ENCODE measurements at regions not wholly inside any gene's neighbourhood (a gene's known extent, or its start where the extent isn't known, plus 50 kb on each side); places are given as distances from the start of the nearest gene placed in this dataset.
"Not testable (repeated sequence)": the region's sequence is repeated elsewhere in the genome, so short reads cannot be mapped to it uniquely, and the experiment has no call there.

DNA sequence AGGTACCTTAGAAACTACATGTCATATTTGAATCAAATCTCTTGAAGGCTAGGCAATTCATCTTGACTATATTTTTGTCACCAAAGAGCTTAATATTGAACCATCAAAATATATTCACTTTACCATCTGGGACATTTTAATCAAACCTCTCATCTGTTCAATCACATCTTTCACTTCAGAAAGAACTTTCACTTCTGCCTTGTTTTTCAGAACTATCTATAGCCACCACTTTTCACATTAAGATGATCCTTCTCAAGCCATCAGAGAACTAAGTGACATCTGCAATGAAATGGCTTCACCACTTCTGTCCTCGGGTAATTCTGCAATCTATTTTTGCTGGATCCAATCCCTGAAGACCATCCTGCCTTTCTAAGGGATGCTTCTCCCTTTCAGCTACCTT is 57.8 kb downstream of the OR2B2 start:
- DNase-seq (ENCODE audit: low read depth in 2 of 2), result no peak

DNA sequence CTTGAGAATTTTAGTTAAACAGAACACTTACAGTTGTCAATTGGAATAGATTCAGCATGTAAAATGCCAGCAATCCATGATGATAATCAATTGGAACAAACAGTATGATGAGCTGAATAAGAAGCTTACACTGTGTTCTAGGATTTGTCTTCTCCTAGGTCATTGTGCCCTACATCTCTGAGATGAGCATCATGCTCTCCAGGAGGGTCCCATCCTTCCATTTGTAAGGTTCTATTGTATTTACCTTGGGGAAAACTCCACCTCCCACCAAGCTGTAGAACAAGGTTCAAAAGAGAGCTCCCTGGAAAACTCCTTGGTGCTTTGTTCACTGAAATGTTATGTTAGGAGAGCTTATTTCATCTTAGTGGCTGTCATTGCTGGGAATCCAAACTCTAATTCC is 60.8 kb downstream of the OR2B2 start:
- DNase-seq (ENCODE audit: low read depth in 2 of 2), result no peak

DNA sequence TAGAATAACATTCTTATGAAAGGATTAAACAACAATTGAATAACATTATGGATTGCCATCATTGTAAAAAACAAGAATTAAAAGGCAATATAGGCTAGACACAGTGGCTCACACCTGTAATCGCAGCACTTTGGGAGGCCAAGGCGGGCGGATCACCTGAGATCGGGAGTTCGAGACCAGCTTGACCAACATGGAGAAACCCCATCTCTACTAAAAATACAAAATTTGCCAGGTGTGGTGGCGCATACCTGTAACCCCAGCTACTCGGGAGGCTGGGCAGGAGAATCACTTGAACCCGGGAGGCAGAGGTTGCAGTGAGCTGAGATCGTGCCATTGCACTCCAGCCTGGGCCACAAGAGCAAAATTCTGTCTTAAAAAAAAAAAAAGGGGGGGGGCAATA is 63.2 kb downstream of the OR2B2 start:
- not testable (repeated sequence) for DNase-seq (ENCODE audit: low read depth in 2 of 2)

DNA sequence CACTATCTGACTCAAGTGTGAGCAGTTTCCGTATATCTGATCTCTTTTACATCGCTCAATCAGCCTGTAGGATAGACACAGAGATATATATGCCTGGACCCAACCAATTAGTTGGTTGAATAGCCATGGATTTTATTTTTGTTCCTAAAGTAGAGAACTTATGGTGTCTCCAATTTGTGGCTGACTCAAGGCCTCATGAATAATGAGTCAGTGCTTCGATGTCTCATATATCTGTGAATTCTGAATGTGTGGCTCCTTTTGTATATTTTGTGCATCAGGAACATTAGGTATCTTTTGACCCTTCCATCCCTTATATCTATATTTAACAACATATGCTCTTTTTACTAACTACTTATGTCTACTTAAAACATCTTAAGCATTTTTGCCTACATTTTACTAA is 64.5 kb downstream of the OR2B2 start:
- no peak for DNase-seq (ENCODE audit: low read depth in 2 of 2)

DNA sequence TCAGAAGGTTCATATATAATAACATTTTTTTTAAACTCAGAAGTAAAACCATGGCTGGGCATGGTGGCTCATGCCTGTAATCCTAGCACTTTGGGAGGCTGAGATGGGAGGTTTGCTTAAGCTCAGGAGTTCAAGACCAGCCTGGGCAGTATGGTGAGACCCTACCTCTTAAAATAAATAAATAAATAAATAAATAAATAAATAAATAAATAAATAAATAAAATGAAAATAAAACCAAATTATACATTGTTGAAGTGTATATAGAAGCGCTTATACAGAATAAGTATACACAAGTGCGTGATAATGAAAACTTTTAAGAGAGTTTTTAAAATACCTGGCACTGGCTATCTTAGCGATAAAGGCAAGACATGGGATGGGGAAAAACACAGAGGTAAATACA is 71.6 kb downstream of the OR2B2 start:
- DNase-seq (ENCODE audit: low read depth in 2 of 2), result no peak

DNA sequence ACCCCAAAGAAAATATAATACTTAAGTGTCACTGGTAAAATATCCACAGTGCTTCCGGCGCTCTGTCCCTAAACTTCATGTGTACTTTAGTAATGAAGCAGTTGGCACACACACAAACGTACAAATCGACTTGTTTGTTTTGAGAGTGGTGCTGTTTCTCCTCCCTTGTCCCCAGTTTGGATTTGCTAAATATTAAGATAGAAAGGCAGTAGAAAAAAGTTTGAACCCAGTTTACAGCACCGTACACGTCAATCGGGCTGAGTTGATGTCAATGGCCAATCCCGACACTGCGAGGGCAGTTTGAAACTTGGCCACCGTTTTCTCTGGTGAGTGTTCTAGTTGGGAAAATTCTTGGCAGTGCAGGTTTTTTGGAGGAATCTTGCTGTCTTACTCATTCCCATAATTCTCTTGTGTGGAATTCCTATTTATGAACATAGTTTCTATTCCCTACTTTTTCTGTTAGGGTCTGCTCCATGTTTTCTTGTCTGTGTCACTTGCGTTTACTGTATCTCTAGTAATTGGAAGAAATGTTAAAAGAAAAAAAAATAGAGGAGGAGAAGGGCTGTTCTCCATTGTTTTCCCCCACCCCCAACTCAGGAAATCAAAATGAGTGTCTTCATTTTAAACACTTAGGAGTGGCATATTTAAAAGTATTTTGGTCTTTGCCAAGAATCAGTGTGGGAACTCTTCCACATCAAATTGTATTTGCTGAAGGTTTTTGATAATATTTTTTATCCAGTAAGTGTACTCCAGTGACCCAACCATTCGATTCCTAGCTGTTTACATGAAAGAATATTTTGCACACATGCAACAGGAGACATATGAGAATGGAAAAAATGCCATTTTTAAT is 72.3 kb downstream of the OR2B2 start:
- no peak for DNase-seq (ENCODE audit: low read depth in 2 of 2)

DNA sequence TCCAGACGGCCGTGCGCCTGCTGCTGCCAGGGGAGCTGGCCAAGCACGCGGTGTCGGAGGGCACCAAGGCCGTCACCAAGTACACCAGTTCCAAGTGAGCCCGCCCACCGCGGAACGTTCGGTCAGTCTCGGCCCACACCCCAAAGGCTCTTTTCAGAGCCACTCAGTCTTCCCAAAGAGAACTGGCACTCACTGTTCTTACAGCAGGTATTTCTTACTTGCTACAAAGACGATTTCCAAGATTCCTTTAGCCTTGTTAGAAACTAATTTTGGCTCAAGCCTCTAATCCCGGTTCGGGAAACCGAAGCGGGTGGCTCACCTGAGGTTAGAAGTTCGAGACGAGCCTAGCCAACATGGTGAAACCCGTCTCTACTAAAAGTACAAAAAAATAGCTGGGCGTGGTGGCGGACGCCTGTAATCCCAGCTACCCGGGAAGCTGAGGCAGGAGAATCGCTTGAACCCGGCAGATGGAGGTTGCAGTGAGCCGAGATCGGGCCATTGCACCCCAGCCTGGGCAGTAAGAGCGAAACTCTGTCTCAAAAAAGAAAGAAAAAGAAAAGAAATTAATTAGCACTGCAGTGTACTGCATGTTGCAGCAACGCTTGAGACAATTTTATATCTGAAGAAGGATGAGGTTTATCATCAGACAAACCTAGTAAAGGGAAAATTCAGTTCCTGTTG is 73.1 kb downstream of the OR2B2 start:
- DNase-seq (ENCODE audit: low read depth in 2 of 2), result no peak

DNA sequence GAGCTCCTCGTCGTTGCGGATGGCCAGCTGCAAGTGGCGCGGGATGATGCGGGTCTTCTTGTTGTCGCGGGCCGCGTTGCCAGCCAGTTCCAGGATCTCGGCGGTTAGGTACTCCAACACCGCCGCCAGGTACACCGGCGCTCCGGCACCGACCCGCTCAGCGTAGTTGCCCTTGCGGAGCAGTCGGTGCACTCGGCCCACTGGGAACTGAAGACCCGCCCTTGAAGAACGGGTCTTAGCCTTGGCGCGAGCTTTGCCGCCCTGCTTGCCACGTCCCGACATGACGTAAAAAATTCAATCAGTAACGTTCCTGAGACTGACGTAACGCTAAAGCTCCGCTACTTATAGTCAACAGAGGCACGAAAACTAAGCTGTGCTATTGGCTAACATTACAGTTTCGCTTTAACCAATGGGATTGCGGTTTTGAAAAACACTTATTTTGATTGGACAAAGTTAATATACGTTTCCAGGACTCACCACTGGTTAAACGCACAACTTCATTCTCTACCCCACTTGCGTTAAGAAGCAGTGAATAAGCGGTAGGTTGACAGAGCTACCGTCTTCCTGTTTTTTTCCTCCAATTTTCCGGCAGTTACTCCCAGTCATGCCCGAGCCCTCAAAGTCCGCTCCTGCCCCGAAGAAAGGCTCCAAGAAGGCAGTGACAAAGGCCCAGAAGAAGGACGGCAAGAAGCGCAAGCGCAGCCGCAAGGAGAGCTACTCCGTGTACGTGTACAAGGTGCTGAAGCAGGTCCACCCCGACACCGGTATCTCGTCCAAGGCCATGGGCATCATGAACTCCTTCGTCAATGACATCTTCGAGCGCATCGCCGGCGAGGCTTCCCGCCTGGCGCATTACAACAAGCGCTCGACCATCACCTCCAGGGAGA is 73.9 kb downstream of the OR2B2 start:
- peak in 1 of 2 donors; percentile 62 for DNase-seq (ENCODE audit: low read depth in 2 of 2)

DNA sequence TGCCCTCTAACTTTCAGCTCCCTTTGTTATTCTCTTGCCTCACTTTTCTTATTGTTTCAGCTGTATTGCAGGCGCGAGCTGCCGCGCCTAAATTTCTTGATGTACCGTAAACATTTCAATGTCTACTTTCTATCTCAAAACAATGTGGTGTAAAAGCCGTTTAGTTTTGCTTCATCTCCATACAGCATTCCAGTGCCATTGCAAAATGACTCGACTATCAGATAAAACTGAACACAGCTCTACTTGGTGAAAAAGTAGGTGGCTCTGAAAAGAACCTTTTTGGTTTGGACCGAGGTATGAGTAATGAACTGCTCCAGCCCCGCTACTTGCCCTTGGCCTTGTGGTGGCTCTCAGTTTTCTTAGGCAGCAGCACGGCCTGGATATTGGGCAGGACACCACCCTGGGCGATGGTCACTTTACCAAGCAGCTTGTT is 74.6 kb downstream of the OR2B2 start:
- no peak for DNase-seq (ENCODE audit: low read depth in 2 of 2)

DNA sequence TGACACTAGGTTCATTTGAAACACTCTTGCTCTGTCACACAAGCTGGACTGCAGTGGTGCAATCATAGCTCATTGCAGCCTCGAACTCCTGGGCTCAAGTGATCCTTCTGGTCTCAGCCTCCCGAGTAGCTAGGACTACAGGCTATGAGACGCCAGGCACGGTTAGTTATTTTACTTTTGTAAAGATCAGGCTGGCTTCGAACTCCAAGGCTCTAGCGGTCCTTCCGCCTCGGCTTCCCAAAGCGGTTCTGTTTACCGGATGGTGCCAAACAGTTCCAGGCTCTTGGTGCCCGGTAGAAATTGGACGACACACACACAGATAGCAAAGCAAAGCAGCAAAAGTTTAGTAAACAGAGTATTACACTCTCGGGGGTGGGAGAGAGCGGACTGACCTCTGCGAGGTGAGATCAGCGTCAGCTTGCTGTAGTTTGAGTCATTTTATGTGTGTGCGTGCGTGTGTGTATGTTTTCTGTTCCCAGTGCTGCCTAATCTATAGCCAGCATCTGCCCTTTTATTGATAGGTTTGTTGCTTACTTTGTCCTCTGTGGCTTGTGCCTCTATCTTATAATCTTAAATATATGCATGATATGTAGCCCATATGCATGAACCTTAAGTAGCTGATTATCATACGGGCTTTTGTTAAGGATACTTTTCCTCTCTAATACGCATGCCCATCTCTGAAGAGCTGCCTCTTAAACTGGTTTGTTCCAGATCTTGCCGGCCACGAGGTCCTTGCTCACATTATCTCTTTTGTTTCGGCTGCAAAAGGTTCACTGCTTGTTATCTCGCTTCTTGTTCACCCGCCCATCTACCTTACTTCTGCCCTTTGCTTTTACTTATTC is 75.2 kb downstream of the OR2B2 start:
- DNase-seq (ENCODE audit: low read depth in 2 of 2), result no peak

DNA sequence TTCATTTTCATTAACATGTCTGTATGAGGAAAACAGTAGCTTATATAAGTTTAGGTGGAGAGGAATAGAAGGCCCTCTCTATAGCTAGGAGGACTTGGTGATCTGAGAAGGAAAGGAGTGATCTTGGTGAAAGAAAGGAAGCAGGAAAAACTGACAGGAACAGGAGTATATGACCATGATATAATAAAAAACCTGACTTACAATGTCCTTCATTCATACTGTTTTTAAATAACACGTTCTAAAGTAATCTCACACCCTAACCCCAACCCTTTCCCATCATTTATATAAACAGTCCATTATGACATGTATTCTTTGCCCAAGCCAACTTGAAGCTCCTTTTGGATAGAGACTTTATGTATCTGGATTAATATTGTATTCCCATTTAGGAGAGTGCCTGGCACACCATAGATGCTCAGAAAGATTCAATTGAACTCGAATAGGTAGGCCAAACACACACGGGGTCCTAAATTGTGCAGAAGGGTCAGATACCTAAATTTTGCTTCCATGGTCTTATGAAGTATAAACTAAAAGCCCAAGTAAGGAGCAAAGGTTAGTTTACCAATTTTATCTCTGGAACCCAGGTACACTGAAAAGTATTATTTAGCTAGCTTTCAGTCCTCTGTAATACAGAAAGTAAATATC is 75.9 kb downstream of the OR2B2 start:
- DNase-seq (ENCODE audit: low read depth in 2 of 2), result no peak

DNA sequence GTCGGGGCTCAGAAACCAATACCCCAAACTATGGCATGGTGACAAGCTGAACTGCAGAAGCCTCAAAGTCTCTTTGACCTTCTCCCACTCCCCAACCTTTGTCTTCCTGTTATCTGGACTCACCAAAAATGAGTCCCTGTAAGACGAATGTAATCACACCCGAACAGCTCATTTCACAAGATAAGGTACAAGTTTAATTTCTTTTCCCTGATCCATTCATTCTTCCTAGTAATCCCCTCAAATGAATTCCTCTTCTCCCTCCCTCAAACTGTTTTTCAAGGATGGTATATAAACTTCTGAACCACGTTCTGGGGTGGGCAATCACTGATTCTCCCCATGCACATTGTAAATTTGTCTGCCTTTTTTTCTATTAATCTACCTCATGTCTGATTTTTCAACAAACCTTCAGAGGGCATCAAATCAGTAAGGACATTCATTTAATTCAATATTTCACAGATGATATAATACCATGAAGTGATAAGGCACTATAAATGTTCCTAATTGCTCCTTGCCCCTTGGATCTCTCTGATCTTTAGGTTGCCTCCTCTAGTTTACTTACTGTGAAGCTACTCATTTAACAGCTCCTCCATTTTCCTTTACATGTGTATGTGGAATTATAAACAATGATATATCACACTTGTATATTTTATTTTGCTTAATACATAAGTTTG is 77.2 kb downstream of the OR2B2 start:
- DNase-seq (ENCODE audit: low read depth in 2 of 2), result no peak

DNA sequence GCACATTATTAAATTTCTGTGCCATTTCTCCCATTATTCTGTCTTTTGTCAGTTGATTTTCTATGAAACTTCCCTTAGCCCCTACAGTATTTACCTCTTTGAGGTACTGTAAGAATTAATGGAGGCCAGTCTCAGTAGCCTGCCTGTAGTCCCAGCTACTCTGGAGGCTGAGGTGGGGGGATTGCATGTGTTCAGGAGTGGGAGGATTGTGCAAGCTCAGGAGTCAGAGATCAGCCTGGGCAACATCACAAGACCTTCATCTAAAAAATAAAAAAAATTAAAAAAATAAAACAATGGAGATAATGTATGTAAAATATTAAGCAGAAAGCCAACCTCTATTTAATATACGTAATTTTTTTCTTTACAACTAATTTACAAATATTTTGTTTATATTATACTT is 77.8 kb downstream of the OR2B2 start:
- DNase-seq (ENCODE audit: low read depth in 2 of 2), result no peak

DNA sequence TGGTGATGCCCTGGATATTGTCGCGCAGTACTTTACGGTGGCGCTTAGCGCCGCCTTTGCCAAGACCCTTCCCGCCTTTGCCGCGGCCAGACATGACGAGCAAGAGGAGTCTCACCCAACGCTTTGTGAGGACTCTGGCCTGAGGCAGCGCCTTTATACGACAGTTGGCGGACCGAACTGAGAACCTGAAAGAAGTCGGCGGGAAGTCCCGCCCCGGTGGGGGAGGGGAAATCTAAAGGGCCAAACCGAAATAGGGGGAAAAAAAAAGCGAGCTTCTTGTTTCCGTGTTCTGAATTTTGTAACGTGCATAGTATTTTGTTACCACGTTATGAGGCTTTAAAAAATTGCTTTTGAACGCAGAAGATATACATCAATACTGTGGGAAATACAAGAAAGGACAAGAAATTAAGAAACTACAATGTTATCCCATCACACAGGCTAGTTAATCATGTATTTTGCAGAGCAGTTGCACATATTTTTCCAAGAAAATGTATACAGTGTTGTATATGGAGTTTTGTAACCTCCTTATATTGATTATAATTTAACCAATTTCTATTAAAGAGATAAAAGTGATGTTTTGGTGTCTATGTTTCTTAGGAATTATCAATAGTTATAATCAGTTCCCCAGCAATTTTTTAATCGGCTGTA is 80.6 kb downstream of the OR2B2 start:
- DNase-seq (ENCODE audit: low read depth in 2 of 2), result peak in 1 of 2 donors; percentile 69

DNA sequence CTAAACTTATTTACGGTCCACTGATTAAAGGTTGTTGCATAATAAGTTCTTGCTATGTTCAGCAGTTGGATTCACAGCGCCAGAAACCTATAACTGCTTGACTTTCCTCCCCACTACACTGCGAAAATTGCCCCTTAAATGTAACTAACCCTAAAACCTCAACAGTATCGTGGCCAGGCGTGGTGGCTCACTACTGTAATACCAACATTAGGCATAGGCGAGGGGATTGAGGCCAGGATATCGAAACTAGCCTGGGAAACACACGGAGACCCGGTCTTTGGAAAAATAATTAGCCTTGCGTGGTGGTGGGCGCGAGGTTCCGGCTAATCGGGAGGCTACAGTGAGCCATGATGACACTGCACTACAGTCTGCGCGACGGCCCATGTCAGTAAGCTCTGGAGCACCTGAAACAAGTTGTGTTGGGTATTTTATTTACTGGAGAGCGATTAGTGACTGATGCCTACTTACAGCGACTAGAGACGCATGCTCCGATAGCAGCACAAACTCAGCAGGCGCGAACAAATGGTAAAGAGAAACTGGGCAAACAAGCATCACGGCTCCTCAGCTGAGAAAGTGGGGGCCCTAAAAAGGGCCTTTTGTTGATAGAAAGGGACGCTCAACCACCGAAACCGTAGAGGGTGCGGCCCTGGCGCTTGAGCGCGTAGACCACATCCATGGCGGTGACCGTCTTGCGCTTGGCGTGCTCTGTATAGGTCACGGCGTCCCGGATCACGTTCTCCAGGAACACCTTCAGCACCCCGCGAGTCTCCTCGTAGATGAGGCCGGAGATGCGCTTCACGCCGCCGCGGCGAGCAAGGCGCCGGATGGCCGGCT is 81.4 kb downstream of the OR2B2 start:
- DNase-seq (ENCODE audit: low read depth in 2 of 2), result not testable (repeated sequence)

DNA sequence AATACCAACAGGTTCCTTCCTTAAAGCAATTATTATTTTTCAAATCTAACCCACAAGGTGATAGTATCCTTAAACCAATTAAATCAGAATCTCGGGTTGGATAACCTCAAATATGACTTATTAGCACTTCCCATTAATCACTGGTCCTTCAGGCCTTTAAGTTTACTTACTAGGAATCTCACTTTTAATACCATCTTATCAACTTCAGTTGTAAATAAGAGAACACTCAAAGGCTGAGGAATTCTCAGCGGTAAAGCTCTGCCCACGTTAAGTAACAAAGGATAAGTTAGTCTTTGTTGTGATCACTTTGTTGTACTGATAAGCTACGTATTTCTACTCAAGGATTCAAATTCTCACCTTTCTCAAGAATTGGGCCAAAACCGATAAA is 82.0 kb downstream of the OR2B2 start:
- no peak for DNase-seq (ENCODE audit: low read depth in 2 of 2)

DNA sequence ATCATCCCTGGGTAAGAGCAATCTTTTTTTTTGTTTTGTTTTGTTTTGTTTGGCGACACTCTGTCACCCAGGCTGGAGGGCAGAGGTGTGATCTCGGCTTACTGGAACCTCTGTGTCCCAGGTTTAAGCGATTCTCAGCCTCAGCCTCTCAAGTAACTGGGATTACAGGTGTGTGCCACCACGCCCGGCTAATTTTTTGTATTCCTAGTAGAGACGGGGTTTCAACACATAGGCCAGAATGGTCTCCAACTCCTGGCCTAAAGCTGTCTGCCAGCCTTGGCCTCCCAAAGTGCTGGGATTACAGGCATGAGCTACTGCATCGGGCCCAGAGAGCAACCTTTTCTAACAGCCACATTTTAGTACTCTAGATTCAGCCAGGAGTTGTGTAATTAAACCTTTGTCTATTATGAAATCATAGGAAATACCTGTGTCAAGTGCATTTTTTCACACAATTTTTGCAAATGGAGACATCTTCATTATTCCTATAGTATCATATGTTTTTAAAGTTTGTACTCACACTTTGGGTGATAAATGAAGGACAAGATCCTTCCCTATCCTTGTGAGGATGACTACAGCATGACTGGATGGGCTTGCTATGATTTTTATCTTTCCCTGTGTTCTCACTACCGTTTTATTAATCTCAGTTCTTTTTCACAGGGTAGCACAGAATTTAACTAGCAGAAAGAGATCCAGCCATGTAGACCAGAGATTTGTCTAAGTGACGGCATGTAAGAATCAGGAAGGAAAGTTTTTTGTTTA is 82.6 kb downstream of the OR2B2 start:
- DNase-seq (ENCODE audit: low read depth in 2 of 2), result no peak

DNA sequence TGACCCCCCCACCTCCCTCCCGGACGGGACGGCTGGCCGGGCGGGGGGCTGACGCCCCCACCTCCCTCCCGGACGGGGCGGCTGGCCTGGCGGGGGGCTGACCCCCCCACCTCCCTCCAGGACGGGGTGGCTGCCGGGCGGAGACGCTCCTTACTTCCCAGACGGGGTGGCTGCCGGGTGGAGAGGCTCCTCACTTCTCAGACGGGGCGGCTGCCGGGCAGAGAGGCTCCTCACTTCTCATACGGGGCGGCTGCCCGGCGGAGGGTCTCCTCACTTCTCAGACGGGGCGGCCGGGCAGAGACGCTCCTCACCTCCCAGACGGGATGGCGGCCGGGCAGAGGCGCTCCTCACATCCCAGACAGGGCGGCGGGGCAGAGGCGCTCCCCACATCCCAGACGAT is 84.7 kb downstream of the OR2B2 start:
- not testable (repeated sequence) for DNase-seq (ENCODE audit: low read depth in 2 of 2)

Measured in activated CD4-positive, alpha-beta T cell treated with anti-CD3 and anti-CD28 coated beads for 24 hours (primary cell).